GM19193 (cell line): ENCODE measurements at regions not wholly inside any gene's neighbourhood (a gene's known extent, or its start where the extent isn't known, plus 50 kb on each side); places are given as distances from the start of the nearest gene placed in this dataset.

ENCODE experiments used
- POLR2A ChIP-seq: IDR thresholded peaks from 4 replicates; pipeline ENCODE4 v1.6.1; 2011; ENCODE audit not compliant: insufficient read depth, insufficient read length; ENCODE audit errors: extremely low read depth

DNA sequence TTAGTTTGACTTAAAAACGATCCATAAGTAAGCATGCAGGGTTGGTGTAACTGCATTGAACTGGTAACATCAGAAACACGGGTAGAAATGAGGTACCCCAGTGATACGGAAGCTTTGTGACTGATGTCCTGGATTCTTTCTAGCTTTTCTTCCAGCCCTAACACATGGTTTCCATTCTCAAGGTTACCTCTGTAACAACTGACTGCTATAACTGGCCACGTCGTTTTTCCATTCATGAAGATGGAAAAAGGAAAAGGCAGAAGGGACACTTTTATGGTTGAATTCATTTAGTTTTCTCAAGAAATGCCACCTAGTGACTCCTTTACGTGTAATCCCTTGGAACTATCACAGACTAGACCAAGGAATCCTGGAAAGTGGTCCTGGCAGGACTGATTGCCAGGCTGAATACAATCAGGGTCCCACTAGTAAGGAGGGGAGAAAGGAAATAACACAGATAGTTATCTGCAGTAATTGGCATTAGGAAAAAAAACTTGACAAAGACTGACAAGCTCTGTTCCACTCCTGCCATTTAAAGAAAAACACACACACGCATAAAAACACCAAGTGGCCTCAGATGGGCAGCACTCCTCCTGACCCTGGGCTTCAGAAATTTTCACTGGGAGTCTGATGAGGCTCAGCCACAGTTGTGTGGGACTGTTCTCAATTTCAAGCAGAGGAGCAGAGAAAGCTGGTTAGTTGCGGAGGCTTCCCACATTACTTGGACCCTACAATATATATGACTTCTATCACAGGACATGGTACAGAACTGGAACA is 77.5 kb upstream of the ZNF169 start:
- TF ChIP-seq POLR2A = peak; percentile 29

GRCh38 chr9:94182532-94182931 is 76.6 kb upstream of the ZNF169 start:
- TF ChIP-seq POLR2A = no peak

DNA sequence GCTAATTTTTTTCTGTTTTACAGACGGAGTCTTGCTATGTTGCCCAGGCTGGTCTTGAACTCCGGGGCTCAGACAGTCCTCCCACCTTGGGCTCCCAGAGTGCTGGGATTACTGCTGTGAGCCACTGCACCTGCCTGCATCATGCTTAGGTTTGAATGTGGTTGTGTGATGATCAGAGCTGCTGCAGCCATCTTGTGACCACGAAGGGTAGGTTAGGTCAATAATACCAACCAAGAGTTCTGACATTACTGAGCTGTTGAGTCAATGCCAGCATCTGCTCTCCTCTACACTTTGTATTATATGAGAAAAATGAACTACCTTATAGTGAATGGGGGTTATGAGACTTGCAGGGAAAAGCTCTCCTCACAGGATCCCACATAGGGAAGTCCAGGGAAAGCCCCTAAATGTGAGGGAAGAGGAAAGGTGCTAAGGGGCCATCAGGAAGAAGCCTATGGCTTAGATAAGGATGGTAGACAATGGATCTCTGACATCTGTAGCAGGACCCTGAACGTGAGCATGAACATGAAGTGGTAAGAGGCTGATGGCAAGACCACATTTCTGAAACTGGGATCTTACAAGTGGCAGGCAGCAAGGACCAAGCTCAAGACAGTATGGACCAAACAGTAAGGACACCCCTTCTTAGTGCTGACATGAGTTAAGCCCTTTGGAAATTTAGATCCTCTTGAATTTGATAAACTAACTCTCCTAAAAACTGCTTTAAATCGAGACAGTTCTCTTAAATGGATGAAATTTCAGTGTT is 75.7 kb upstream of the ZNF169 start:
- TF ChIP-seq POLR2A = no peak

DNA sequence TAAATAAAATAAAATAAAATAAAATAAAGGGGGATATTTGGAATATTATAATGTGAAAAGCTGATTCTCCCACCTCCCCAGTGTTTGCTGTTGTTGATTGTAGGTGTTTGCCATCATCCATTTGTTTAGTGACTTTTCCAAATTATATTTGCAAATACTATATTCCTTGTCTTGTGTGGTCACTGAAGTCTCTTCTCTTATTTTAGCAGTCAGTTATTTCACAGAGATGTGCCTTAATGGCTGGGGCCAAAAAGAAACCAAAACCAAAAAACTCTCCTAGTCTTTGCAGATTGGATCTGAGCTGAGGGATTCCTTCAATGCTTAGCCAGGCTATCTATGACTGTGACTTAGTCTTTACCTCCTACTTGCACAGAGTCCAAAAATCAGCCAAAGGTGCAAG is 70.9 kb upstream of the ZNF169 start:
- TF ChIP-seq POLR2A = no peak

GRCh38 chr9:94198414-94198813 is 60.7 kb upstream of the ZNF169 start:
- TF ChIP-seq POLR2A = no peak

DNA sequence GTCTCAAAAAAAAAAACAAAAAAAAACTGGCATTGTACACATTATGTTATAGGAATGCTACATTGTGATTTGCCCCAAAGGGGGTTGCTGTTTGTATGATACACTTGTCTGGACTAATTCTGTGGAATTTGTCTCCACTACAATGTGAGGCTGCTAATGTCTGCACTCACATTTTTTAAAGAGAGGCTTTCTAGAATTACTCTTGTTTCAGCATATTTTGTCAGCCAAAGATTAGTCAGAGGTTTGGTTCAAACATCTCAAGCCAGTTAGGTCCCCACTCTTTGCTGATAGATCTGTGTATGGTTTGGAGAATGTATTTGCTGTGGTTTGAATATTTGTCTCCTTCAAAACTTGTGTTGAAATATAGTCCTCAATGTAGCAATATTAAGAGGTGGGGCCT is 59.3 kb upstream of the ZNF169 start:
- no peak for TF ChIP-seq POLR2A

DNA sequence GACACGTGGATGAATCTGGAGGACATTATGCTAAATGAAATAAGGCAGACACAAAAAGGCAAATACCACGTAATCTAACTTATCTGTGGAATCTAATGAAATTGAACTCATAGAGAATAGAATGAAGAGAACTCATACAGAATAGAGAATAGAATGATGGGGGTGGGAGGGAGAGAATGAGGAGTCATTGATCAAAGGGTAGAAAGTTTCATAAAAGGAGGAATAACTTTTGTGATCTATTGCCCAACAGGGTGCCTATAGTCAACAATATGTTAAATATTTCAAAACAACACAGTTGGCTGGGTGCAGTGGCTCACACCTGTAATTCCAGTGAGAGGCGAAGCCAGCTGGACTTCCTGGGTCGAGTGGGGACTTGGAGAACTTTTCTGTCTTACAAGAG is 54.9 kb upstream of the ZNF169 start:
- no peak for TF ChIP-seq POLR2A

DNA sequence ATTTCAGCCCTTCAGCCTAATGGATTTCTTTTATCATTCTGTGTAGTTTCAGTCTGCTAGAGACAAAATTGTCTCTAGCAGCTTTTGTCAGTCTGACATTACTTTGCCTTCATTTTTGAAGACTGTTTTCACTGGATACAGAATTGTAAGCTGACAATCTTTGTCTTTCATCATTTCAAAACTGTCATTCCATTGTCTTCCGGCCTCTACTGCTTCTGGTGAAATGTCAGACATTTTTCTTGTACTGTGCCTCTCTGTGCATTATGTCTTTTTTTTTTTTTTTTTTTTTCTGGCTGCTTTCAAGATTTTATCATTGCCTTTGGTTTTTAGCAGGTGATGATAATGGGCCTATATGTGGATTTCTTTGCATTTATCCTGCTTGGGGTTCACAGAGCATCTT is 51.3 kb upstream of the ZNF169 start:
- no peak for TF ChIP-seq POLR2A
